ENCODE measurements at regions not wholly inside any gene's neighbourhood (a gene's known extent, or its start where the extent isn't known, plus 50 kb on each side); places are given as distances from the start of the nearest gene placed in this dataset.

DNA sequence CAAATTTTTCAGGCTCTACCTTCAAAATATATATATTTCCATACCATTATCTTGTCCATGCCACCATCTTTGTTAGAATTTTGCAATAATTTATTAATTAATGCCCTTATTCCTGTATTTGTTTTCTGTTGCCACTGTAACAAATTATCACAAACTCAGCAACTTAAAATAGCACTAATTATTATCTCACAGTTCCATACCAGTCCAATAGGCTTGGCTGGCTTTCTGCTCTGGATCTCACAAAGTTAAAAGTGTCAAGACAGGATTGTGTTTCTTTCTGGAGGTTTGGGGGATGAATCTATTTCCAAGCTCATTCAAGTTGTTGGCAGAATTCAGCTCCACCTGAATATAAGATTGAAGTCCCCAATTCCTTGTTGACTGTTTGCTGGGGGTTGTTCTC, 58.6 kb upstream of the SLC38A4 start:
- TF ChIP-seq, protein P1, sequence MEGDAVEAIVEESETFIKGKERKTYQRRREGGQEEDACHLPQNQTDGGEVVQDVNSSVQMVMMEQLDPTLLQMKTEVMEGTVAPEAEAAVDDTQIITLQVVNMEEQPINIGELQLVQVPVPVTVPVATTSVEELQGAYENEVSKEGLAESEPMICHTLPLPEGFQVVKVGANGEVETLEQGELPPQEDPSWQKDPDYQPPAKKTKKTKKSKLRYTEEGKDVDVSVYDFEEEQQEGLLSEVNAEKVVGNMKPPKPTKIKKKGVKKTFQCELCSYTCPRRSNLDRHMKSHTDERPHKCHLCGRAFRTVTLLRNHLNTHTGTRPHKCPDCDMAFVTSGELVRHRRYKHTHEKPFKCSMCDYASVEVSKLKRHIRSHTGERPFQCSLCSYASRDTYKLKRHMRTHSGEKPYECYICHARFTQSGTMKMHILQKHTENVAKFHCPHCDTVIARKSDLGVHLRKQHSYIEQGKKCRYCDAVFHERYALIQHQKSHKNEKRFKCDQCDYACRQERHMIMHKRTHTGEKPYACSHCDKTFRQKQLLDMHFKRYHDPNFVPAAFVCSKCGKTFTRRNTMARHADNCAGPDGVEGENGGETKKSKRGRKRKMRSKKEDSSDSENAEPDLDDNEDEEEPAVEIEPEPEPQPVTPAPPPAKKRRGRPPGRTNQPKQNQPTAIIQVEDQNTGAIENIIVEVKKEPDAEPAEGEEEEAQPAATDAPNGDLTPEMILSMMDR (IDR thresholded peaks at IDR 0.05), result no peak
- Histone ChIP-seq H3K9me3 (no peaks in the 10 kb centered on the region), H3K4me1 (ENCODE audit: control insufficient read depth in 1 of 2, insufficient read depth in 1 of 2, low read depth in 1 of 2, low read length in 1 of 2) (no peaks in the 10 kb centered on the region), H3K27me3 (no peaks in the 10 kb centered on the region), H3K27ac (no peak overlapping the region), H3K36me3 (no peaks in the 10 kb centered on the region), H3K4me3 (ENCODE audit: low read depth in 1 of 2, low read length in 1 of 2) (no peak overlapping the region)

DNA sequence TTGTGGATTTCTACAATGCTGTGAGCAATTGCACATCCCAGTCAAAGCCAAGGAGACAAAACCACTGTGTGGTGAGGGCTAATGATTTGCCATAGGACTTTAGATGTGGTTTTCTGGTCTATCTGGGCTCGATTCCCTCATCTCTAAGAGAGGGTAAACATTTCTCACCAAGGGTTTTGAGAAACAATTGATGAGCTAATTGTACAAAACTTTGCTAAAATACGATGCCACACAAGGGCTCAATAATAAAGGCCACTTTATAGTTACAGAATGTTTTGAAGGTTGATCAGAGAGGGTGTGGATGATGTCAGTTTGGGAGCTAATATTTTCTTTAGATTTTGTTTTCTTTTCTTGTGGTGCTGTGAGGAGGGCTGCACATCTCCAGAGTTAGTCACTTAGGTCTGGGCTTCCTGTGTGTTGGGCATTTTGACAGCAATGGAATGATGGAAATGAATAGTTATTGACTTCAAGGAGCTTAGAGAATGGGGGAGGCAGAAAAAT, 60.8 kb upstream of the SLC38A4 start:
- Histone ChIP-seq H3K9me3 (no peaks in the 10 kb centered on the region), H3K4me3 (ENCODE audit: low read depth in 1 of 2, low read length in 1 of 2) (no peak overlapping the region), H3K27ac (no peak overlapping the region), H3K27me3 (no peaks in the 10 kb centered on the region), H3K4me1 (ENCODE audit: control insufficient read depth in 1 of 2, insufficient read depth in 1 of 2, low read depth in 1 of 2, low read length in 1 of 2) (no peaks in the 10 kb centered on the region), H3K36me3 (no peaks in the 10 kb centered on the region)
- TF ChIP-seq, protein P1 (IDR thresholded peaks at IDR 0.05), result no peak

DNA sequence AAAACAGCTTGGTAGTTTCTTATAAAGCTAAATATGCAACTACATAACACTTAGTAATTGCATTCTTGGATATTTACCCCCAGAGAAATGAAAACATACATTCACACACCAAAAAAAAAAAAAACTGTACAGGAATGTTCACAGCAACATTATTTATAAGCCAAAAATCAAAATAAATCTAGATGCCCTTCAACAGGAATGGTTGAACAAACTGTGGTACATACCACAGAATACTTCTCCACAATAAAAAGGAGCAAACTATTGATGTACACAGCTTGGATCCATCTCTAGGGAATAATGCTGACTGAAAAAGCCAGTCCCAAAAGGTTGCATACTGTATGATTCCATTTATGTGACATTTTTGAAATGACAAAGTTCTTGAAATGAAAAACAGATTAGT, 62.1 kb upstream of the SLC38A4 start:
- no peaks in the 10 kb centered on the region for H3K27me3 ChIP-seq
- TF ChIP-seq, protein P1 (IDR thresholded peaks at IDR 0.05), result no peak
- H3K4me3 ChIP-seq (ENCODE audit: low read depth in 1 of 2, low read length in 1 of 2), result no peak overlapping the region
- H3K36me3 ChIP-seq, result no peaks in the 10 kb centered on the region
- no peaks in the 10 kb centered on the region for H3K9me3 ChIP-seq
- no peak overlapping the region for H3K27ac ChIP-seq
- no peaks in the 10 kb centered on the region for H3K4me1 ChIP-seq (ENCODE audit: control insufficient read depth in 1 of 2, insufficient read depth in 1 of 2, low read depth in 1 of 2, low read length in 1 of 2)

DNA sequence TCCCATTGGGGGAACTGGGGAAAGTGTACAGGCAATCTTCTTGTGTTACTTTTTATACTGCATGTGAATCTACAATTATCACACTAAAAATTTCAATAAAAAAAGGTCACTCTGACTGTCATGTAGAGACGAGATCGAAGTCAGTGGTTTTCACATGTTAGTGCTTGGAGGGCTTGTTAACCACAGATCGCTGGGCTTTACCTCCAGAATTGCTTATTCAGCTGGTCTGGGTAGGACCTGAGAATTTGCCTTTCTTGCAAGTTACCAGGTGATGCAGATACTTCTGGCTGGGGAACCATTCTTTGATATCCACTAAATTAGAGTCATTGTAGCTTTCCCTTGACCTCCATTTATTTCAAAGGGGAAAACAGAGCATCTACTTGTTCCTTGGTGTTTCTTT, 62.8 kb upstream of the SLC38A4 start:
- Histone ChIP-seq H3K27me3 (no peaks in the 10 kb centered on the region), H3K4me1 (ENCODE audit: control insufficient read depth in 1 of 2, insufficient read depth in 1 of 2, low read depth in 1 of 2, low read length in 1 of 2) (no peaks in the 10 kb centered on the region), H3K36me3 (no peaks in the 10 kb centered on the region), H3K9me3 (no peaks in the 10 kb centered on the region), H3K4me3 (ENCODE audit: low read depth in 1 of 2, low read length in 1 of 2) (no peak overlapping the region), H3K27ac (no peak overlapping the region)
- TF ChIP-seq, protein P1 (IDR thresholded peaks at IDR 0.05), result no peak

DNA sequence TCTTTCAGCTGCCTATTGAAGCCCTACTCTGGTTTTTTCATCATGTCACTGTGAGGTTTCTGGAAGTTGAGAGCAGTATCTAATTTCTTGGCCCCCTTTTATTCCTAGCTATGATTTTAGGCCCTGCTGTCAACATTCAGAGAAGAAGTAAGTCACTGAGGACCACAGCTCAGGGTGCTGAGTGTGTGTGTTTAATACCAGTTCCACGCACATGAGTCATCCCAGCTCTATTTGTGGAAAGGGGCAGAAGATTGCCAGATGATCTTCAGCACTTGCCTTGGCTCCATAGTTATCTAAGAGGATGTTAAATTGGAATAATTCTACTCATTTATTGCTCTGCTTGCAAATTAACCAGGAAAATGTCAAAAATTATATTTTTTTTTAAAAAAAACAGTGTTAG, 65.5 kb upstream of the SLC38A4 start:
- no peak overlapping the region for H3K4me3 ChIP-seq (ENCODE audit: low read depth in 1 of 2, low read length in 1 of 2)
- TF ChIP-seq, protein P1 (IDR thresholded peaks at IDR 0.05), result no peak
- H3K27ac ChIP-seq, result no peak overlapping the region
- no peaks in the 10 kb centered on the region for H3K4me1 ChIP-seq (ENCODE audit: control insufficient read depth in 1 of 2, insufficient read depth in 1 of 2, low read depth in 1 of 2, low read length in 1 of 2)
- H3K36me3 ChIP-seq, result no peaks in the 10 kb centered on the region
- no peaks in the 10 kb centered on the region for H3K9me3 ChIP-seq
- no peaks in the 10 kb centered on the region for H3K27me3 ChIP-seq
